NCI-H2029 treated with DMSO at 0.1 percent for 48 hours (cell line): ENCODE measurements at regions not wholly inside any gene's neighbourhood (a gene's known extent, or its start where the extent isn't known, plus 50 kb on each side); places are given as distances from the start of the nearest gene placed in this dataset.

Experiments
- DNase-seq: peaks from one replicate; lab custom pipeline; 2025; lab: John Stamatoyannopoulos, UW

GRCh38 chr11:11076879-11077278 is 219.0 kb upstream of the ZBED5 start:
- no peak for DNase-seq

- DNase-seq = no peak
These were observed 218.4 kb upstream of the ZBED5 start for GRCh38 chr11:11076276-11076675.

- DNase-seq = no peak
These were observed 217.8 kb upstream of the ZBED5 start for GRCh38 chr11:11075515-11076171.

GRCh38 chr11:11074686-11075335 is 217.0 kb upstream of the ZBED5 start:
- DNase-seq = no peak

- no peak for DNase-seq
These were observed 216.1 kb upstream of the ZBED5 start for GRCh38 chr11:11073996-11074395.

DNA sequence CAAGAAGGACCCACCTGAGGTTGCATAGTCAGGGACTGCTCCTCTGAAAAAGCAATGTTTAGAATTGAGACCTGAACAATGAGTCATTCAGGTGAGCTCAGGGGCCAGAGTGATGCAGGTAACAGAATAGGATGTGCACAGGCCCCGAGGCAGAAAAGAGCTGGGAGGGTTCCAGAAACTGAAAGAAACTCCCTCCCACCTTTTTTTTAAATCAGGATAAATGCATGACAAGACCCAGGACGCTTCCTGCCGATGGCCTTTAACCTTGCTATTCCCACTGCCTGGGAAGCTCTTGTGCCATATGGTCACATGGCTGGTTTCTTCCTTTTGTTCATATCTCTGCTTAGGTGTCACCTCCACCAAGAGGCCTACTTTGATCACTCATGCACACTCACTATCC is 214.2 kb upstream of the ZBED5 start:
- DNase-seq = no peak

GRCh38 chr11:11071486-11071885 is 213.6 kb upstream of the ZBED5 start:
- no peak for DNase-seq

DNA sequence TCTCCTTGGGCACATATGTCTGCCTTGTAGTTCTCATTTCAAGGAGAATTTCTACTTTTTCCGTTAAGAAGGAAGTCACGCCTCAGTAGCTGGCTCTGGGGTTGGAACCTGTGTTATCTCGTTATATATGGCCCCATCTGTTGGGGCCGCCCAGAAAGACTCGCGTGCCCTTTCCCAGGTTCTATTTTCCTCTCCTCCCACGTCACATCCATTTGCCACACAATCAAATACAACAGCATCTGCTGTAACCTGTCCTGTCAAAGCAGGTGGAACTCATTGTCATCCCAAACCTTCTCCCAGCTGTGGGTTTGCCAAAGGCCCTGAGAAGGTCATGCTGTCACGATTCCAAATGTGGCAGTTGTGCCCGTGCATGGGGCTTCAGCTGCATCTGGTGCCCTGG is 213.1 kb upstream of the ZBED5 start:
- DNase-seq = no peak

GRCh38 chr11:11069841-11070835 is 212.3 kb upstream of the ZBED5 start:
- no peak for DNase-seq

GRCh38 chr11:11068113-11068512 is 210.3 kb upstream of the ZBED5 start:
- no peak for DNase-seq

GRCh38 chr11:11065396-11065795 is 207.5 kb upstream of the ZBED5 start:
- DNase-seq = no peak

- DNase-seq = no peak
These were observed 199.6 kb upstream of the ZBED5 start for GRCh38 chr11:11057472-11057854.

DNA sequence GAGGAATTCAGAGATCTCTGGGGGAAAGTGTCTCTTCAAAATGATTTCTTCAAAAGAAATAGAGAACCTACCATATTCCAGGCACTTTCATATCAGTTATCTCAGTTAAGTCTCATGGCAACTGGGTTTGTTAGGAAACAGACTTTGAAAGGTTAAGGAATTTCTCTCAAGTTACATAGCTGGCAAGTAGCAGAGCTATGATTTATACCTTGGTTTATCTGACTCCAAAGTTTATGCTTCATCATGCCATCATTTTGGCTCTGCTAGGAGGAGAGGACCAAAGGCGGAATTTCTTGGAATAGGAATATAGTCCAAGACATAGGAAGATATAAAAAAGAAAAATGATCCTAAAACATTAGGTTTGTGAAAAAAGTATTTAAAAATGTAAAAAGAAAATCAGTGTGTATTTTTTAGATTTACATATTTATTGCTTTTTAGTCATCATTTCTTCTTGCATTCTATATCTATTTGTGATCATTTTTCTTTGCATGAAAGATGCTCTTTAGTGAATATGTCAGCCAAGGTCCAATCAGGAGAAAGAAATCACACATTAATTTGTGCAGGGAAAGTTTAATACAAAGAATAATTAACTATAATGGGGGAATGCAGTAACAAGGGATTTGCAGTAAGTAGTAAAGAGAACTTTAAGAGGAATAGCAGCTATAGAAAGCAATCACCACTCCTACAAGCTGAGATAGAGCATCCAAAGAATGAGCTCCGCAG is 199.1 kb upstream of the ZBED5 start:
- DNase-seq = no peak

GRCh38 chr11:11056316-11056715 is 198.5 kb upstream of the ZBED5 start:
- DNase-seq = no peak

DNA sequence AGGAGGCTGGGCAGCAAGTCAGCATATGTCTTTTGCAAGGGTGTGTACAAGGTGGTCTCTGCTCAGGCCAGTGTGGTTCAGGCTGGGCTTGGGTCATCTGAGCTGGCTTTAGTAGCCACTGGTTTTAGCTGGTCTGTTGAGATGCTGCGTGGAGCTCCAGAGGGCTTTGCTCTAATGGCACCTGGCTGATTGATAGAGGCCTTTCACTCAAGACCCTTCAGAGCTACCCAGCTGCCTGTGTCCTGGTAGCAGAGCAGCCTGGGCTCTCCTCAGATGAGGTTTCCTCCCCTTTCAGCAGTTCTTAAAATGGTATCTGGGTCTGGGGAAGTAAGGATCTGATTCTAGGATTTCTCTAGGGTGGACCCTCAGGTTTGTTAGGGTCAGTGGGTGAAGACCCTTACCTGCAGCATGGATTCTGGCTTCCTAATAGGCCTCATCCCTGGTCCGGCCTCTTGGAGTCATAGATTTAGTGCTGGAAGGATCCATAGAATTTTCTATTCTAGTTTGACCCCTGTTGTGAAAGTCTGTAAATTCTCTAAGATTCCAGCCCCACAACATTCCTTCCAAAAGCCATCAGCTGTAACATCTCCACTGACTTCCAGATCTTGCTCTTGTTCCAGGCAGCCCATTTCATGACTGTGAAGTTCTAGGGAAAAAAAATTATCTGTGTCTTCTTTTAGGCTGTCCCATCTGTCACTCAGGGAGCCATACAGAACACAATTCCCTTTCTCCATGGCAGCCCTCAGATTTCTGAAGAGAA is 190.2 kb upstream of the ZBED5 start:
- no peak for DNase-seq

- DNase-seq = no peak
These were observed 188.9 kb upstream of the ZBED5 start for GRCh38 chr11:11046781-11047180.

DNA sequence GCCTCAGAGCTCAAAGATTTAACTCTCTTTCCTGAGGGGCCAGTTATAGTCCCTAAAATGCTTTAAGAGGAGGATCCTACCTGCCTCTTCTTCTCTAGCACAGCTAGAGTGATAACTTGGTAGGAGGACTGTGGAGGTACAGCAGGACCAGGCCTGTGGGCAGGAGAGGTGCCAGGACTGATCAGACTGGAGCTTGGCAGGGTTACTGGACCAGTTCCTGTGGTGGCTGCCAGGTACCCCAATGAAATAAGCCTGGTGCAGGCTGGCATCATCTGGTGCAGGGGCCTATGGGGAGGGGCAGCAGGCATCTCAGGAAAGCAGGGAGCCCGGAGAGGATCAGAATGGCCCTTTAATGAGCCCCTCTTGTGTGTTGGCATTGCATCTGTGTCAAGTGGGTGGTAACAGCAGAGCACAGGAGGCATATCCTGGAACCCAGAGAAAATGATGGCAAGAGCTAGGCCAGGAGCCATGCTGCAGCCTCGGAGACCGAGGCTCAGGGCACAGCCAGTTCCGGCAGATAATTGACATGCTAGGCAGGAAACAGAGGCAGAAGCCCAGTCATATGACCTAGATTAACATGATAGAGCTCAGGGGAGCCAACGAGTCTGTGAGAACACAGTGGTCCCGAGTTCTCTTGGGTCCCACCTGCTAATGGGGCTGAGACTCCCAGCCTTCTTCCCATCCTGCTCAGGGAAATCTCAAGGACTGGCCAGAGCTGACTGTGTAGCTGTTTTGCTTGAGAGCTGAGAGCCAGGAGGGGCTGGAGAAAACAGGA is 187.5 kb upstream of the ZBED5 start:
- no peak for DNase-seq

DNA sequence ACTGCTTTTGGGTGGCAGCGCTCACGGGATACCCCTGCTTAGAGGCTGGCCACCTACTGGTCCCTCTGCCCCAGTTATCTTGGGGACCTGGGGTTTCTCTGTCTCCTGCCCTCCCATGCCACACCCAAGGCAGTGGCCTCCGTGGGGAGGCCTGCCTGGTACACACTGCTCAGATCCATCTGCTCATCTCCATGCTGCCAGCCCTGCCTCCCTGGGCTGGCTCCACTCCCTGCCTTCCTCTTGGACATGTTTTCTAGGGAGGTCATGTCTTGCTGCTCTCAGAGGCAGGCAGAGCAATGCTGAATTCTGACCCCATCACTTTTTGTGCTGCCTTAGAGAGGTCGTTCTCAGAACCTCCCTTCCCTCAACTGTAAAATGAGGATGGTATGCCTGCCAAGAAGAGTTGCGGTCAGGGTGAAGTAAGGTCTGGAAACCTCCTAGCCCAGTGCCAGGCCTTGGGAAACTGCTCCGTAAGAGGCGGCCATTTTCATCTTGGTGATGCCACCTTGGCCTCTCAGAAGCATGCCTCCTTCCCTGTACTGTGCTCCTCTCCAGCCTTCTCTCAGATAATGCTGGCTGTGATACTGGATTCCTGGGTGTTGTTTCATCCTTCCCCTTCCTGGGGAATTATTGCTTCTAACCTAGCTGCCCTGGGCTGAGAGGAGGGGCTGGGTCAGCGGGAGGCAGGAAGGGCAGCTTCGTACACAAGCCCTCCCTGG is 186.4 kb upstream of the ZBED5 start:
- DNase-seq = no peak

DNA sequence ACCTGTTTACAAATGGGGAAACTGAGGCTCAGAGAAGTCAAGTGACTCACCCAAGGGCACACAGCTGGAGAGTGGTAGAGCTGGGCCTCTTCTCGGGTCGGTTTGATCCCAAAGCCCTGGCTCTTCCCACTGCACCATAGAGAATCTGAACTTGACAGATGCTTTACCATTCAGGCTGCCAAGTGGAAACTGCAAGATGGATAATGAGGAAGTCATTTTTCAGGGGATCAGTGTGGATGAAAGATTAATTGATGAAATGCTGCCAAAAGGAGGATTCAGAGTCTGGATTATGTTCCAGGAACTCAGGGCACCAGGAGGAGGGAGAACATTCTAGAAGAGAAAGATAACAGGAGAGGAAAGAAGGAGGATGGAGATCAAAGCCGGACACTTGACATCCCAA is 185.9 kb upstream of the ZBED5 start:
- DNase-seq = no peak
